Tibial artery (tissue), 4 donors: ENCODE measurements at regions not wholly inside any gene's neighbourhood (a gene's known extent, or its start where the extent isn't known, plus 50 kb on each side); places are given as distances from the start of the nearest gene placed in this dataset.
"Not testable (repeated sequence)": the region's sequence is repeated elsewhere in the genome, so short reads cannot be mapped to it uniquely, and the experiment has no call there.

Experiments
- DNase-seq, 2 donors: peaks; one replicate each; pipeline ENCODE4 v3.0.0-alpha.2; 2019
- H3K27ac ChIP-seq, 2 donors: fragments of 200-600 bp; sonication (generic) in 1 of 2; 1 replicate in 1 of 2; 2 replicates in 1 of 2; pipeline ENCODE4 v1.5.1; 2018 to 2019; ENCODE audit warnings: mild to moderate bottlenecking in 1 of 2
- H3K27me3 ChIP-seq, 2 donors: fragments of 200-600 bp; sonication (generic) in 1 of 2; one replicate each; pipeline versions ENCODE4 v1.5.1 to v1.6.0; 2016 to 2019
- H3K36me3 ChIP-seq, 3 donors: fragments of 200-600 bp; sonication (generic) in 2 of 3; one replicate each; pipeline ENCODE4 v1.5.1; 2016 to 2019; ENCODE audit warnings: mild to moderate bottlenecking in 2 of 3
- H3K4me1 ChIP-seq, 4 donors: fragments of 200-600 bp; sonication (generic) in 2 of 4; 1 replicate in 3 of 4; 2 replicates in 1 of 4; pipeline ENCODE4 v1.5.1; 2016 to 2019
- H3K4me3 ChIP-seq, 2 donors: fragments of 200-600 bp; sonication (generic) in 1 of 2; 1 replicate in 1 of 2; 2 replicates in 1 of 2; pipeline ENCODE4 v1.5.1; 2018 to 2019; ENCODE audit warnings: mild to moderate bottlenecking in 2 of 2
- H3K9me3 ChIP-seq, 3 donors: fragments of 200-600 bp; sonication (generic) in 1 of 3; one replicate each; pipeline ENCODE4 v1.5.1; 2016 to 2019
- CTCF ChIP-seq, 2 experiments: fragments of 200-600 bp in 1 of 2; fragments of 450-650 bp in 1 of 2; IDR thresholded peaks; one replicate each; pipeline ENCODE4 v1.5.1; 2017 to 2019; ENCODE audit warnings: antibody characterized with exemption in 2 of 2, mild to moderate bottlenecking in 1 of 2, moderate library complexity in 1 of 2
- intact Hi-C: fragments of 100-400 bp; cut with DNase I; formaldehyde crosslinking; loops from one replicate; pipeline ENCODE4 v1.15.0; 2023; ENCODE audit warnings: low total_unique reads

GRCh38 chr14:45946251-45946650 lies 693.2 kb upstream of the MIS18BP1 start:
- no peak for TF ChIP-seq CTCF (IDR thresholded peaks at IDR 0.05)
- Histone ChIP-seq H3K9me3 (no peaks in the 10 kb centered on the region), H3K27me3 (no peaks in the 10 kb centered on the region), H3K36me3 (no peaks in the 10 kb centered on the region), H3K27ac (no peak overlapping the region), H3K4me3 (no peak overlapping the region), H3K4me1 (no peaks in the 10 kb centered on the region)
- intact Hi-C loops: no loop called here
- no peak for DNase-seq

- Histone ChIP-seq H3K27me3 (no peaks in the 10 kb centered on the region), H3K36me3 (no peaks in the 10 kb centered on the region), H3K4me1 (no peaks in the 10 kb centered on the region), H3K9me3 (peaks cover 0 to 4% (median 0%) of the 10 kb centered on the region in 3 donors), H3K4me3 (no peak overlapping the region), H3K27ac (no peak overlapping the region)
- DNase-seq: no peak
- intact Hi-C loops: no loop called here
- TF ChIP-seq CTCF (IDR thresholded peaks at IDR 0.05): no peak
These were observed 687.3 kb upstream of the MIS18BP1 start for GRCh38 chr14:45940318-45940717.

GRCh38 chr14:45939572-45939971 lies 686.6 kb upstream of the MIS18BP1 start:
- Histone ChIP-seq H3K4me3 (no peak overlapping the region), H3K36me3 (no peaks in the 10 kb centered on the region), H3K9me3 (peaks cover 0 to 4% (median 0%) of the 10 kb centered on the region in 3 donors), H3K4me1 (no peaks in the 10 kb centered on the region), H3K27ac (no peak overlapping the region), H3K27me3 (no peaks in the 10 kb centered on the region)
- no peak for TF ChIP-seq CTCF (IDR thresholded peaks at IDR 0.05)
- DNase-seq: no peak
- intact Hi-C loops: no loop called here

GRCh38 chr14:45919995-45920394 lies 667.0 kb upstream of the MIS18BP1 start:
- H3K4me3 ChIP-seq, H3K27ac ChIP-seq, intact Hi-C loops, H3K27me3 ChIP-seq, DNase-seq, H3K4me1 ChIP-seq, H3K36me3 ChIP-seq, H3K9me3 ChIP-seq: not testable (repeated sequence)

GRCh38 chr14:45916340-45916953 lies 663.4 kb upstream of the MIS18BP1 start:
- H3K9me3 ChIP-seq: peaks cover 0 to 11% (median 9%) of the 10 kb centered on the region in 3 donors
- DNase-seq: no peak
- H3K4me3 ChIP-seq: no peak overlapping the region
- no peak overlapping the region for H3K27ac ChIP-seq
- TF ChIP-seq CTCF (IDR thresholded peaks at IDR 0.05): no peak
- H3K27me3 ChIP-seq: no peaks in the 10 kb centered on the region
- H3K4me1 ChIP-seq: no peaks in the 10 kb centered on the region
- H3K36me3 ChIP-seq: no peaks in the 10 kb centered on the region
- intact Hi-C loops: no loop called here

- intact Hi-C loops: no loop called here
- H3K27ac ChIP-seq: no peak overlapping the region
- DNase-seq: no peak
- TF ChIP-seq CTCF (IDR thresholded peaks at IDR 0.05): no peak
- no peak overlapping the region for H3K4me3 ChIP-seq
- H3K27me3 ChIP-seq: no peaks in the 10 kb centered on the region
- no peaks in the 10 kb centered on the region for H3K36me3 ChIP-seq
- H3K4me1 ChIP-seq: no peaks in the 10 kb centered on the region
- H3K9me3 ChIP-seq: peaks cover 0 to 12% (median 7%) of the 10 kb centered on the region in 3 donors
These were observed 654.8 kb upstream of the MIS18BP1 start for GRCh38 chr14:45907782-45908181.
